ENCODE measurements at regions not wholly inside any gene's neighbourhood (a gene's known extent, or its start where the extent isn't known, plus 50 kb on each side); places are given as distances from the start of the nearest gene placed in this dataset.

GRCh38 chr3:30407651-30408050, 198.8 kb upstream of the TGFBR2 start:
- no peak overlapping the region for H3K4me2 ChIP-seq (ENCODE audit: control insufficient read depth, extremely low read depth, insufficient read depth, low read depth, low read length)
- no peaks in the 10 kb centered on the region for H4K20me1 ChIP-seq (ENCODE audit: control insufficient read depth, extremely low read depth, insufficient read depth, low read length)
- TF ChIP-seq EZH2 (IDR thresholded peaks at IDR 0.05; ENCODE audit: low read length): no peak
- TF ChIP-seq, protein P1, sequence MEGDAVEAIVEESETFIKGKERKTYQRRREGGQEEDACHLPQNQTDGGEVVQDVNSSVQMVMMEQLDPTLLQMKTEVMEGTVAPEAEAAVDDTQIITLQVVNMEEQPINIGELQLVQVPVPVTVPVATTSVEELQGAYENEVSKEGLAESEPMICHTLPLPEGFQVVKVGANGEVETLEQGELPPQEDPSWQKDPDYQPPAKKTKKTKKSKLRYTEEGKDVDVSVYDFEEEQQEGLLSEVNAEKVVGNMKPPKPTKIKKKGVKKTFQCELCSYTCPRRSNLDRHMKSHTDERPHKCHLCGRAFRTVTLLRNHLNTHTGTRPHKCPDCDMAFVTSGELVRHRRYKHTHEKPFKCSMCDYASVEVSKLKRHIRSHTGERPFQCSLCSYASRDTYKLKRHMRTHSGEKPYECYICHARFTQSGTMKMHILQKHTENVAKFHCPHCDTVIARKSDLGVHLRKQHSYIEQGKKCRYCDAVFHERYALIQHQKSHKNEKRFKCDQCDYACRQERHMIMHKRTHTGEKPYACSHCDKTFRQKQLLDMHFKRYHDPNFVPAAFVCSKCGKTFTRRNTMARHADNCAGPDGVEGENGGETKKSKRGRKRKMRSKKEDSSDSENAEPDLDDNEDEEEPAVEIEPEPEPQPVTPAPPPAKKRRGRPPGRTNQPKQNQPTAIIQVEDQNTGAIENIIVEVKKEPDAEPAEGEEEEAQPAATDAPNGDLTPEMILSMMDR (optimal IDR thresholded peaks at IDR 0.05 in 1 of 3, IDR thresholded peaks at IDR 0.05 in 1 of 3, conservative IDR thresholded peaks at IDR 0.05 in 1 of 3; ENCODE audit: extremely low read depth in 1 of 3, insufficient read depth in 2 of 3, low read length in 3 of 3): no peak
- H3K4me1 ChIP-seq (ENCODE audit: control insufficient read depth, extremely low read depth, insufficient read depth, low read length): no peaks in the 10 kb centered on the region
- no peaks in the 10 kb centered on the region for H3K36me3 ChIP-seq (ENCODE audit: control insufficient read depth in 2 of 2, extremely low read depth in 1 of 2, insufficient read depth in 2 of 2, low read length in 2 of 2)
- H3K9ac ChIP-seq (ENCODE audit: control insufficient read depth, extremely low read depth, insufficient read depth, low read length): no peak overlapping the region
- DNase-seq (ENCODE audit: low read depth, low spot score) (no peak), FAIRE-seq (no peak)
- H3K27ac ChIP-seq (ENCODE audit: control insufficient read depth, insufficient read depth, low read length): no peak overlapping the region
- no peaks in the 10 kb centered on the region for H3K79me2 ChIP-seq (ENCODE audit: control insufficient read depth, insufficient read depth, low read length)
- no peaks in the 10 kb centered on the region for H3K9me3 ChIP-seq (ENCODE audit: control insufficient read depth, low read depth, low read length)
- no peak overlapping the region for H2AFZ ChIP-seq (ENCODE audit: control insufficient read depth, low read length)
- H3K27me3 ChIP-seq (ENCODE audit: control insufficient read depth, extremely low read depth, insufficient read depth, low read length): no peaks in the 10 kb centered on the region
- H3K9me1 ChIP-seq (ENCODE audit: control insufficient read depth, extremely low read depth, insufficient read depth, low read length): no peaks in the 10 kb centered on the region
- H3K4me3 ChIP-seq (ENCODE audit: control insufficient read depth in 2 of 3, extremely low read depth in 1 of 3, insufficient read depth in 2 of 3, low read depth in 1 of 3, low read length in 3 of 3): no peak overlapping the region
- dilution Hi-C loops (cut with MboI; ENCODE audit: extremely low pct_ligation_motif_present, low sequenced_read_pairs): no loop called here

GRCh38 chr3:30408105-30408557, 198.3 kb upstream of the TGFBR2 start:
- no peak for FAIRE-seq
- dilution Hi-C loops (cut with MboI; ENCODE audit: extremely low pct_ligation_motif_present, low sequenced_read_pairs): no loop called here

More at GRCh38 chr3:30408105-30408557, 198.3 kb upstream of the TGFBR2 start:
- Histone ChIP-seq H4K20me1 (ENCODE audit: control insufficient read depth, extremely low read depth, insufficient read depth, low read length) (no peaks in the 10 kb centered on the region), H3K27me3 (ENCODE audit: control insufficient read depth, extremely low read depth, insufficient read depth, low read length) (no peaks in the 10 kb centered on the region), H3K9me1 (ENCODE audit: control insufficient read depth, extremely low read depth, insufficient read depth, low read length) (no peaks in the 10 kb centered on the region), H3K9me3 (ENCODE audit: control insufficient read depth, low read depth, low read length) (no peaks in the 10 kb centered on the region), H3K4me1 (ENCODE audit: control insufficient read depth, extremely low read depth, insufficient read depth, low read length) (no peaks in the 10 kb centered on the region), H3K36me3 (ENCODE audit: control insufficient read depth in 2 of 2, extremely low read depth in 1 of 2, insufficient read depth in 2 of 2, low read length in 2 of 2) (no peaks in the 10 kb centered on the region), H3K27ac (ENCODE audit: control insufficient read depth, insufficient read depth, low read length) (no peak overlapping the region), H3K4me2 (ENCODE audit: control insufficient read depth, extremely low read depth, insufficient read depth, low read depth, low read length) (no peak overlapping the region), H2AFZ (ENCODE audit: control insufficient read depth, low read length) (no peak overlapping the region), H3K9ac (ENCODE audit: control insufficient read depth, extremely low read depth, insufficient read depth, low read length) (no peak overlapping the region), H3K79me2 (ENCODE audit: control insufficient read depth, insufficient read depth, low read length) (no peaks in the 10 kb centered on the region), H3K4me3 (ENCODE audit: control insufficient read depth in 2 of 3, extremely low read depth in 1 of 3, insufficient read depth in 2 of 3, low read depth in 1 of 3, low read length in 3 of 3) (no peak overlapping the region)
- no peak for TF ChIP-seq EZH2 (IDR thresholded peaks at IDR 0.05; ENCODE audit: low read length)
- TF ChIP-seq, protein P1 (optimal IDR thresholded peaks at IDR 0.05 in 1 of 3, IDR thresholded peaks at IDR 0.05 in 1 of 3, conservative IDR thresholded peaks at IDR 0.05 in 1 of 3; ENCODE audit: extremely low read depth in 1 of 3, insufficient read depth in 2 of 3, low read length in 3 of 3): no peak
- DNase-seq (ENCODE audit: low read depth, low spot score): no peak
